RWPE2 (cell line): ENCODE measurements at regions not wholly inside any gene's neighbourhood (a gene's known extent, or its start where the extent isn't known, plus 50 kb on each side); places are given as distances from the start of the nearest gene placed in this dataset.
A peak's percentile ranks its signal among the peaks of the same experiment; 100 is the strongest.

Experiments
- ATAC-seq: fragments of 200-7000 bp; cut with Tn5 transposase; 3 replicates; pipeline ENCODE4 v1.9.1; 2021; ENCODE audit warnings: low read depth
- DNase-seq: peaks from one replicate; pipeline ENCODE4 v3.0.0-alpha.2; 2020; ENCODE audit warnings: low spot score
- H3K27ac ChIP-seq: fragments of 450-650 bp; 2 replicates; pipeline ENCODE4 v1.5.1; 2017; ENCODE audit warnings: mild to moderate bottlenecking; ENCODE audit not compliant: poor library complexity, severe bottlenecking
- H3K27me3 ChIP-seq: fragments of 250-450 bp; sonication (Bioruptor Pico); 2 replicates; pipeline ENCODE4 v1.5.1; 2021; ENCODE audit warnings: mild to moderate bottlenecking, moderate library complexity; ENCODE audit not compliant: insufficient read depth, poor library complexity, severe bottlenecking
- H3K36me3 ChIP-seq: fragments of 250-450 bp; sonication (Bioruptor Pico); 2 replicates; pipeline ENCODE4 v1.5.1; 2020; ENCODE audit warnings: low read depth, mild to moderate bottlenecking, moderate library complexity
- H3K4me1 ChIP-seq: fragments of 250-450 bp; sonication (Bioruptor Pico); 2 replicates; pipeline ENCODE4 v1.5.1; 2021; ENCODE audit warnings: mild to moderate bottlenecking, moderate library complexity; ENCODE audit not compliant: insufficient read depth, poor library complexity, severe bottlenecking
- H3K4me3 ChIP-seq: fragments of 250-450 bp; sonication (Bioruptor Pico); 2 replicates; pipeline ENCODE4 v1.5.1; 2021; ENCODE audit warnings: mild to moderate bottlenecking, moderate library complexity; ENCODE audit not compliant: severe bottlenecking
- H3K9me3 ChIP-seq: fragments of 250-450 bp; sonication (Bioruptor Pico); 2 replicates; pipeline ENCODE4 v1.5.1; 2021; ENCODE audit warnings: mild to moderate bottlenecking, moderate library complexity; ENCODE audit not compliant: severe bottlenecking
- TF ChIP-seq, protein P1 (sequence below): fragments of 450-650 bp; IDR thresholded peaks from one replicate; pipeline ENCODE4 v1.5.1; 2017; ENCODE audit warnings: mild to moderate bottlenecking, moderate library complexity; ENCODE audit not compliant: poor library complexity, severe bottlenecking

DNA sequence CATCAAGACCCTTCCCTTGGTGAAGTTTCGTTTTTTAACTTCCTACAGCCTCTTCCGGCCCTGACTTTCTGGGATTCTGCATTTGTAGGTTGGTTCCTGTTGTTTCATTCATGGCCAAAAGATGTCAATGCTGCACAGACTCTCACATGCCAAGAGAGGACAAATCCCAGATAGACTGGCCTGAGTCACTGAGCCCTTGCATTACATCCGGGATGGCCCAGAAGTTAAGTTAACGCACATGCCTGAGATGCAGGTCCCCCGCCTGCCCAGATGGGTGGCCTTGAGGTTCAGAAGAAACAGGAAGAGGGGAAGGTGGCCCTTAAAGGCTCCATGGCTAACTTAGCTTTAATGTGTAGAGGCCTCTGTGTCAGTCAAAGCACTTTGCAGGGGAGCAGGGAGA, 51.6 kb upstream of the SRGAP3 start:
- Histone ChIP-seq H3K27me3 (no peaks in the 10 kb centered on the region), H3K4me3 (no peak overlapping the region), H3K9me3 (no peaks in the 10 kb centered on the region), H3K4me1 (peaks cover 13% of the 10 kb centered on the region), H3K27ac (peak overlapping the region; percentile 65), H3K36me3 (no peaks in the 10 kb centered on the region)
- DNase-seq (no peak), ATAC-seq (no peak)
- TF ChIP-seq, protein P1, sequence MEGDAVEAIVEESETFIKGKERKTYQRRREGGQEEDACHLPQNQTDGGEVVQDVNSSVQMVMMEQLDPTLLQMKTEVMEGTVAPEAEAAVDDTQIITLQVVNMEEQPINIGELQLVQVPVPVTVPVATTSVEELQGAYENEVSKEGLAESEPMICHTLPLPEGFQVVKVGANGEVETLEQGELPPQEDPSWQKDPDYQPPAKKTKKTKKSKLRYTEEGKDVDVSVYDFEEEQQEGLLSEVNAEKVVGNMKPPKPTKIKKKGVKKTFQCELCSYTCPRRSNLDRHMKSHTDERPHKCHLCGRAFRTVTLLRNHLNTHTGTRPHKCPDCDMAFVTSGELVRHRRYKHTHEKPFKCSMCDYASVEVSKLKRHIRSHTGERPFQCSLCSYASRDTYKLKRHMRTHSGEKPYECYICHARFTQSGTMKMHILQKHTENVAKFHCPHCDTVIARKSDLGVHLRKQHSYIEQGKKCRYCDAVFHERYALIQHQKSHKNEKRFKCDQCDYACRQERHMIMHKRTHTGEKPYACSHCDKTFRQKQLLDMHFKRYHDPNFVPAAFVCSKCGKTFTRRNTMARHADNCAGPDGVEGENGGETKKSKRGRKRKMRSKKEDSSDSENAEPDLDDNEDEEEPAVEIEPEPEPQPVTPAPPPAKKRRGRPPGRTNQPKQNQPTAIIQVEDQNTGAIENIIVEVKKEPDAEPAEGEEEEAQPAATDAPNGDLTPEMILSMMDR, result no peak

DNA sequence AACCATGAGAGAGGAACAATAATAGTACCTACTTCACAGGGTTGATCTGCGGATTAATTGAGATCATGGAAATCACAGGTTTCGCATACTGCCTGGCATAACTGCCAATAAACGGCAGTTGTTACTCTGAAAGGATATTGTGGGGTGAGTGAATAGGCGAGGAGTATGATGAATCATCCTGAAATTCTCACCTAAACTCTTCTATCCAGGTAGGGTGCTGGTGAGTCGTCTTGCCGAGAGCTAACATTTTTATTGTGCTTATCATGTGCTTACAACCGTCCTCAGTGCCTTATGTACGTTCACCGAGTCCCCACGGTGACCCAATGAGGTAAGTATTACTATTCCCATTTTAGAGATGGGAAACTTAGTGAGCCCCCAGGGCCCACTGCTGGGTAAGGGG, 52.4 kb upstream of the SRGAP3 start:
- ATAC-seq, result peak; percentile 76
- no peak for DNase-seq
- H3K4me3 ChIP-seq, result no peak overlapping the region
- H3K9me3 ChIP-seq, result no peaks in the 10 kb centered on the region
- H3K36me3 ChIP-seq, result no peaks in the 10 kb centered on the region
- TF ChIP-seq, protein P1, result no peak
- H3K27me3 ChIP-seq, result no peaks in the 10 kb centered on the region
- peak overlapping the region; percentile 65 for H3K27ac ChIP-seq
- peaks cover 13% of the 10 kb centered on the region for H3K4me1 ChIP-seq

DNA sequence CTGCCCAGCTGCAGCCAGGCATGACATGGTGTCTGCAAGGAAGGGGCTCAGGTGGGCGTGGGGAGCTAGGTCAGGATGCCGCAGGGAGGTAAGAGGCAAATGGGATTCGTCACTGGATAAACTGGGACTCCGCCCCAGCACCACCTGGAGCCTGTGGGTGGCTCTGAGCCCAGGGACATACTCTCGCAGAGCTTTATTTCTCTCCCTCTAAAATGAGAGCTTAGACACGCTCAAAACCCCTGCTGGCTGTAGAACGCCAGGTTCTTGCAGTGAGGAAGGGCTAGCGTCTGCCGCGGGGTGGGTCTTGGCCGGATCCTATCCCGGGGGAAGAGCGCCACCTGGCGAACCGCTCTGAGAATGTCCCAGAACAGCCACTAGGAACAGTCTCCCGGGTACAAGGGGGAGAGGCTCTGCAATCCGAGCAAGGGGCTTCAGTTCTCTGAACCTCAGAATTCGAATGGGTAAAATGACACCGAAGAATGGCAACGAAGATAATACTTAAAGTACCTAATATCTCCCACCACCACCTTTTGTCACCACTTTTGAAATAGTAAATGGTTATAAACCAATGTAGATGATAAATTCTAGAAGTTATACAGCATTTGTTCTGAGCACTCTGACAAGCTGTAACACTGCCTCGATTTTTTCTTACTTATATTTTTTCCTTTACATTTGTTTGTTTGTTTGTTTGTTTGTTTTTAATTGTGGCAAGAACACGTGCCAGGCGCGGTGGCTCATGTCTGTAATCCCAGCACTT, 53.2 kb upstream of the SRGAP3 start:
- Histone ChIP-seq H3K4me1 (peaks cover 13% of the 10 kb centered on the region), H3K9me3 (no peaks in the 10 kb centered on the region), H3K36me3 (no peaks in the 10 kb centered on the region), H3K27ac (peak overlapping the region; percentile 65), H3K27me3 (no peaks in the 10 kb centered on the region), H3K4me3 (peak overlapping the region; percentile 17)
- TF ChIP-seq, protein P1, result peak; percentile 92
- DNase-seq, result peak; percentile 85
- peak; percentile 93 for ATAC-seq

DNA sequence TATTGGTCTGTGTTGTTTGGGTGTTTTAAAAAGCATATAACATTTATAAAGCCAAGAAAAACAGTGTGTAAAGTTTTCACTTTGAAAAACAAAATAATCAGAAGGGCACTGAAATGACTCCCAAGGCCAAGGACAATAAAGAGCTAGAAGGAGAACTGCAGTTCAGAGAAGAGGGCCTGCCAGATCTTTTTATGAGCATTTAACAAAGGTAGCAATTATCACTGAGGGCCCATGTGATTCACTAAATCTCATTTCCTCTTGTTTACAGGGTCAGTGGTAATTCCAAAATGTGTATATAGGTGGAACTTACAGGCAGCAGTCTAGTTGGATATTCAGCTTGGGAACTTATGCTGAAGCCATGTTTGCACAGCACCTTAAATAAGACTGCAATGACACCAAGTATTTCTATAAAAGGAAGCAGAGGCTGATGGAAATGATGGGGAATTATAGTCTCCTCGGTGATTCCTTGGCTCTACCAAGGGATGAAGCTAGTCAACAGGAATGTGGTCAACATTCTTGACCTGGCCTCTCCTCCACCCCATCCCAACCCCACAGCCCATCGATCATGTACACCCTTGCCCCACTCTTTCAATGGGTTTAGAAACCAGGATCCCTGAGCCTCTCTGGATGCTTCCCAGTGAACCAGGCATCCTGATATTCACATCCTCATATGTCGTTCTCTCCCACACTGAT, 54.4 kb upstream of the THUMPD3 start:
- no peaks in the 10 kb centered on the region for H3K9me3 ChIP-seq
- TF ChIP-seq, protein P1, result no peak
- H3K27ac ChIP-seq, result no peak overlapping the region
- no peaks in the 10 kb centered on the region for H3K27me3 ChIP-seq
- H3K36me3 ChIP-seq, result no peaks in the 10 kb centered on the region
- no peak for ATAC-seq
- no peaks in the 10 kb centered on the region for H3K4me1 ChIP-seq
- no peak for DNase-seq
- H3K4me3 ChIP-seq, result no peak overlapping the region

DNA sequence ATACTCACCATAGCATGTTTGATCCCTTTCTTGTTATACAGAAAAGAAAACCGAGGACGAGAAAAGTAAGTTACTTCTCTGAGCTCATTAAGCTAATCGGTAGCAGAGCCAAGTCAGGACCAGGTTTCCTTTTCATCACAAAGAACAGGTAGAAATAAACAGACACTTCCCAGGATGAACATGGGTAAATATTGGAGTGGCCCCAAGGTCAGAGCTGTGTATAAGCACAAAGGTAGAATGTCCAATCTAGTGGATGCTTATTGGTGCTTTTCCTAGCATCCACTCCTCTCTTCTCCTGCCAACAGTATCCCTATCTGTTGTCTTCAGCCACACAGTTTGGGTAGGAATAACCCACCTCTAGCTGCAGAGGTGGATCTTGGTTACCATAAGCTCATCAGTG, 52.8 kb upstream of the THUMPD3 start:
- Histone ChIP-seq H3K4me1 (no peaks in the 10 kb centered on the region), H3K27me3 (no peaks in the 10 kb centered on the region), H3K36me3 (no peaks in the 10 kb centered on the region), H3K27ac (no peak overlapping the region), H3K9me3 (no peaks in the 10 kb centered on the region), H3K4me3 (no peak overlapping the region)
- TF ChIP-seq, protein P1, result no peak
- DNase-seq (no peak), ATAC-seq (no peak)
